Muscle layer of duodenum (tissue), 2 donors: ENCODE measurements at regions not wholly inside any gene's neighbourhood (a gene's known extent, or its start where the extent isn't known, plus 50 kb on each side); places are given as distances from the start of the nearest gene placed in this dataset.

ENCODE experiments used
- H3K27ac ChIP-seq: one replicate; pipeline ENCODE4 v1.7.0; 2013; ENCODE audit warnings: mild to moderate bottlenecking, low read length
- H3K27me3 ChIP-seq: one replicate; pipeline ENCODE4 v1.7.0; 2013; ENCODE audit warnings: low read depth, mild to moderate bottlenecking, control low read depth, low read length
- H3K36me3 ChIP-seq, 2 donors: one replicate each; pipeline ENCODE4 v1.7.0; 2013; ENCODE audit warnings: low read length in 2 of 2, control low read depth in 1 of 2, mild to moderate bottlenecking in 1 of 2; ENCODE audit not compliant: insufficient read depth in 2 of 2, control insufficient read depth in 1 of 2
- H3K4me1 ChIP-seq, 2 donors: one replicate each; pipeline ENCODE4 v1.7.0; 2013; ENCODE audit warnings: low read length in 2 of 2, mild to moderate bottlenecking in 2 of 2, control low read depth in 1 of 2, moderate library complexity in 1 of 2; ENCODE audit not compliant: insufficient read depth in 2 of 2, control insufficient read depth in 1 of 2
- H3K4me3 ChIP-seq, 2 donors: one replicate each; pipeline ENCODE4 v1.7.0; 2013; ENCODE audit warnings: low read length in 2 of 2, low read depth in 1 of 2, mild to moderate bottlenecking in 1 of 2
- H3K9me3 ChIP-seq, 2 donors: one replicate each; pipeline ENCODE4 v1.7.0; 2013; ENCODE audit warnings: low read length in 2 of 2, control low read depth in 1 of 2, mild to moderate bottlenecking in 1 of 2; ENCODE audit not compliant: control insufficient read depth in 1 of 2
- donor health status: healthy.

DNA sequence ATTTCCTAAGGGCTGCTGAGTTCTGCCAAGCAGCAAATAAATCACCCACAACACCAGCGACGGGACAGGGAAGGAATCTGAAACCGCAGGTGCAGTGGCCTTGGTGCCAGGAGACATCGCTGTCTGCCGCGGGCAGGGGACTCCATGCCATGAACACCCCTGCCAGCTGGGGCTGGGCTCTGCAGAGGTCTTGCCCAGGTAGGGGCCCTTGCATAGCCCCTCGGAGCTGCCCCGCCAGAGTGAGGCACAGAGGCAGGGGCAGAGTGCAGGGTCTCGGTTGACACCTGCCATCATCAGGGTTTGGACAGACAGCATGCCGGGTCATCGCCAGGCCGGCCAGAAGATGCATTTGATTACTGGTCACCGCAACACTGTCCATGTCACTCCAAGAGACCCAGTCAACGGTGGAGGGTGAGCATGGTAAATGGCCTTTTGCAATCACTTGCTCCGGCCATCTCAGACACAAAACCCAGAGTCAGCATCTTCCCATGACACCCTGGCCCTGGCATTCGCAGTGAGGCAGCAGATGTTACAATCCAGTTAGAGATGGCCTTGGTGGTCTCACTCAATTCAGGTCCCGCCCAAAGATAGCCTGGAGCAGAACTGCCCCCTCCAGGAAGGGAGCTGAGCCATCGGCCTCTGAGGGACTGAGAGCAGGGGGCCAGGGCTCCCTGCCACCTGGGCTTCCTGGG is 255.4 kb downstream of the NDUFA10 start:
- H3K4me1 ChIP-seq, result no peaks in the 10 kb centered on the region
- H3K9me3 ChIP-seq, result peaks cover 4 to 8% of the 10 kb centered on the region in 2 donors
- H3K4me3 ChIP-seq, result no peak overlapping the region
- no peaks in the 10 kb centered on the region for H3K36me3 ChIP-seq
- no peaks in the 10 kb centered on the region for H3K27me3 ChIP-seq
- no peak overlapping the region for H3K27ac ChIP-seq

GRCh38 chr2:239768907-239769553 is 256.1 kb downstream of the NDUFA10 start:
- Histone ChIP-seq H3K27ac (no peak overlapping the region), H3K4me3 (no peak overlapping the region), H3K9me3 (peaks cover 4 to 8% of the 10 kb centered on the region in 2 donors), H3K27me3 (no peaks in the 10 kb centered on the region), H3K4me1 (no peaks in the 10 kb centered on the region), H3K36me3 (no peaks in the 10 kb centered on the region)

DNA sequence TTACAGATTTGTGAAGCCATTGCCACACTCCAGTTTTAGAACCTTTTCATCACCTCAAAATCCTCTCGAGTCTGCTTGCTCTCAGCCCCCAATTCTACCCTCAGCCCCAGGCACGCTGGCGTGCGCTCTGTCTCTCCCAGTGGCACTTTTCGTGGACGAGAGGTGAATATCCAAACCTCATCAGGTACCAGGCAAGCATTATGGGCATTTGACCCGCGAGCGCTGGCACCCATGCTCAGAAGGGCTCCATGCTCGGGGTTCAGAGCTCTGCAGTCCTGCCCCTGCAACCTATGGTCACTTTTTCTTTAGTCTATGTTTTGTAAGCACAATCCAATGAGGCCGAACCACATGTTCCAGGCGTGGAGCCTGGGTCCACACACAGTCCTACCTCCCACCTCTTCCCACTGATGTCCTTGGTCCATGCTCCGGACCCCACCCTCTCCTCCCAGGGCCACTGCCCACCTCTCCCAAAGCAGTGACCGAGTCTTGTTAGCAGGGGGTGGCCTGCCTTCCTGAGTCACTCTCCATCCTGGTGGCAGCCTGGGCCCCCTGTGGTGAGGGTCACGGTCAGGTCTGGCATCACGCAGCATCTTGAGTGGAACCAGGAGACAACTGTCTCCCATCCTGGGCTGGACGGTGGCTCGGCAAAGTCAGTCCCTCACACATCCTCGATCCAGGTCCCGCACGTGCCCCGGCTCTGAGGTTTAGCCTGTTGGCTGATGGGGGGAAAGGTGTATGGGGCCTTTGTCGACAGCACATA is 256.9 kb downstream of the NDUFA10 start:
- peaks cover 4 to 8% of the 10 kb centered on the region in 2 donors for H3K9me3 ChIP-seq
- H3K4me1 ChIP-seq, result peaks cover 0 to 2% of the 10 kb centered on the region in 2 donors
- no peaks in the 10 kb centered on the region for H3K27me3 ChIP-seq
- no peaks in the 10 kb centered on the region for H3K36me3 ChIP-seq
- H3K27ac ChIP-seq, result no peak overlapping the region
- no peak overlapping the region for H3K4me3 ChIP-seq

DNA sequence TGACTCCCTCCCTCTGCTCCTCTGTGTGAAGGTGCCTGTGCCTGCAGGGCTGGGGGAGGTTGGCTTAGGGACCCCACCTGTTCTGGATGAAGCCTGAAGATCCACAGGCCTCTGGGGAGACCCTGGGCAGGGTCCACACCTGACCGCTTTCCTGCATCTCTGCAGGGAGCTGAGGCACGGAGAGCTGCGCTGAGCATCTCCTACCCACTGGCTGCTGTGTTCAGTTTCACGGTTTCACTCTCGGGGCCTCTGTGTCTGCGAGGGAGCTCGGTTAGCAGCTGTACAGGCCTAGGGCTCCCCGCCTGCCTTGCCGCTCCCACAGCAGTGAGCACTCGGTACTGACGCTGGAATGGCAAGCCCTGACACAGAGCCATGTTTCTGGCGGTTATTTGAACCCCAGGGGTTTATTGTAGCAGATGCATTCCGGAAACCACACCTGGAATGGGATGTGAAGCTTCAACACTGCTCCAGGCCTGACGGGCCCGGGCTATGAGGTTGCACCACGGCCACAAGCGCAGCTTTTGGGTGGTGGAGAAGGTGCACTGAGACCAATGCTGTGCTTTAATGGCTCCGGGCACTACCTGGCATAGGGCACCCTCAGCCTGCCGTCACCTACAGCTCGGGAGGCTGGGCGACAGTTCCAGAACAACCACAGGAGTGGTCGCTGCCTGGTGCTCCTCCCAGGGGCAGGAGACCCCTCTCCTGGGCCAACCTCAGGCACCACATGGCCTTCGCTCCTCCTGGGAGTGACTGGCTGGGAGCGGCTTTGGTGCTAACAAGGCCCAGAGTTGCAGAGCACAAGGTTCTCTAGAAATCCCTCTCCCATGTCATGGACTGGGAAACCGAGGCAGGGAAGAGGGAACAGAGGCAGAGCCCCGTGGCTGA is 257.9 kb downstream of the NDUFA10 start:
- no peaks in the 10 kb centered on the region for H3K27me3 ChIP-seq
- H3K36me3 ChIP-seq, result no peaks in the 10 kb centered on the region
- peaks cover 4 to 8% of the 10 kb centered on the region in 2 donors for H3K9me3 ChIP-seq
- no peak overlapping the region for H3K4me3 ChIP-seq
- peaks cover 0 to 4% of the 10 kb centered on the region in 2 donors for H3K4me1 ChIP-seq
- no peak overlapping the region for H3K27ac ChIP-seq

DNA sequence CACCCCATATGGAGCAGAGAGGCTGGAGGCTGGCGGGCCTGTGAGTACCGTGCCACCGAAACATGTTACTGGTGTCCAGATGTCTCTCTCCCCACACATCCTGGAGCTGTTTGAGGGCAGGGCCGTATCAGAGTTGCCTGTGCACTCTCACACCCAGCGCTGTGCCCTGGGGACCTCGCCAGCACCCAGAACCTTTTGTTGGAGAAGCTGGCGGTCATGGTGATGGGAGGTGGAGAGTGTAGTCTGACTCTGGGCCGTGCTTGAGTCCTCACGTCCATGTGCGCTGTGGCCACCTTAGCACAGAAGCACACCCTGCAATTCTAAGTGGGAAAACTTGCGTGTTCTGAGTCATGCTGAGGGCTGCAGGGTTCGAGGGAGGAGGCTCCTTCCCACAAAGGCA is 259.2 kb downstream of the NDUFA10 start:
- Histone ChIP-seq H3K9me3 (no peaks in the 10 kb centered on the region), H3K36me3 (no peaks in the 10 kb centered on the region), H3K27ac (no peak overlapping the region), H3K4me3 (no peak overlapping the region), H3K4me1 (peaks cover 0 to 4% of the 10 kb centered on the region in 2 donors), H3K27me3 (no peaks in the 10 kb centered on the region)

GRCh38 chr2:239765076-239765845 is 259.9 kb downstream of the NDUFA10 start:
- H3K36me3 ChIP-seq, result no peaks in the 10 kb centered on the region
- H3K27ac ChIP-seq, result no peak overlapping the region
- peaks cover 0 to 6% of the 10 kb centered on the region in 2 donors for H3K9me3 ChIP-seq
- peaks cover 0 to 4% of the 10 kb centered on the region in 2 donors for H3K4me1 ChIP-seq
- H3K4me3 ChIP-seq, result no peak overlapping the region
- H3K27me3 ChIP-seq, result no peaks in the 10 kb centered on the region

DNA sequence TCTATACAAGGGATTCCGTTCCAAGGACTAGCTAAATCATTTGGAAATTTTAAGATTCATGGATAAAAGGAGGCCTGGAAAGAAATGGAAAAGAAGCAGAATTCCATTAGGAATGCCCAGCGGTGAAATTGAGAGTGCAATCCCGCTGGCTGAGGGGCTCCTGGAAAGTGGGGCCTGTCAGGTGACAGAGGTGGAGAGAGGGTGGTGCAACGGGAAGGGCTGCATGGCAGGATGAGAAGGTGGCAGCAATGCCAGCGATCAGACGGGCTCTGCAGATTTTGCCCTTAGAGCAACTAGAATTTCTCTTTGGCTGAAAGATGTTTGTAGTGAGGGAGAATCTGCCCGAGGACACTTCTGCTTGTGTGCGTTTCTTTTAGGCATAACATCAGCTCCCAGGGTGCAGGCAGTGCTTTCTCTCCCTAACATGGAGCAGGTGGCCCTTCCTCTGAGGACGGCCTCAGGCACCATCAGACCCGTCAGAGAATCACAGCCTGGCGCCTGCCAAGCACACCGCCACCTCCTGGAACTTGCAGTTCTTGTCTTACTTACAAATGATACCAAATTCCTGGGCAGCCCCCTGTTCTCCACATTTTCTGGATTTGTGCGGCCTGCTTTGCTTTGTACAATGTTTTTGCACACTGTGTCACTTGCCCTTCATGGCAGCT is 261.6 kb downstream of the NDUFA10 start:
- Histone ChIP-seq H3K27ac (no peak overlapping the region), H3K36me3 (no peaks in the 10 kb centered on the region), H3K9me3 (peaks cover 0 to 8% of the 10 kb centered on the region in 2 donors), H3K4me3 (no peak overlapping the region), H3K4me1 (peaks cover 0 to 4% of the 10 kb centered on the region in 2 donors), H3K27me3 (no peaks in the 10 kb centered on the region)

DNA sequence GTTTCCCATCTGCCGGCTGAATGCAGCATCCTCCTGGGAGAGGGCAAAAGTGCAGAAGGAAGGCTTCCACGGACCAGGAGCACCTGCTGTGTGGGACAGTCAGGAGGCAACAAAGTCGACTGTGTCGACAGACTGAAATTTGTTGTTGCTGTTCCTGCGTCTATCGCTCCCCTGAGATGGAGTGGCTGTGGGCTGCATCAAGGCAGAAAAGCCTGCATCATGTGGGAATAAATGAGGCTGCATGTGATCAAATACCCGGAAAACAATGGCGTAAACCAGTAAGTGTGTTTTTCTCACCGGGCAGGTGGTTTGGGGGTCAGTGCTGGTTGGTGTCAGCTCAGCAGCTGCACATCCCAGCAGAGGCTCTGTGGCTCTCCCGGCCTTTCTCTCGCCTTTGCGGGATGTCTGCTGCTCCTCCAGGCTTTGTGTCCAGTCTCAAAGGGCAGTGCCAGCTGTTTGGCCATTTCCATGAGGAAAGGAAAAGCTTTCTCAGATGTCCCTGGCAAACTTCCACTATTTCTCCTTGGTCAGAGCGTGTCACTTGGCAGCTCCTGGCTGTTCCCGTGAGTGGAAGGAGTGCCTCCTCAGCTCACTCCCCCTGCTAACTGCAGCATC is 262.4 kb downstream of the NDUFA10 start:
- Histone ChIP-seq H3K4me1 (peaks cover 0 to 4% of the 10 kb centered on the region in 2 donors), H3K27ac (no peak overlapping the region), H3K36me3 (no peaks in the 10 kb centered on the region), H3K9me3 (peaks cover 0 to 8% of the 10 kb centered on the region in 2 donors), H3K27me3 (no peaks in the 10 kb centered on the region), H3K4me3 (no peak overlapping the region)

GRCh38 chr2:239762106-239762505 is 263.0 kb downstream of the NDUFA10 start:
- no peak overlapping the region for H3K4me3 ChIP-seq
- peaks cover 0 to 4% of the 10 kb centered on the region in 2 donors for H3K4me1 ChIP-seq
- no peaks in the 10 kb centered on the region for H3K27me3 ChIP-seq
- no peaks in the 10 kb centered on the region for H3K36me3 ChIP-seq
- H3K27ac ChIP-seq, result no peak overlapping the region
- H3K9me3 ChIP-seq, result peaks cover 0 to 8% of the 10 kb centered on the region in 2 donors

DNA sequence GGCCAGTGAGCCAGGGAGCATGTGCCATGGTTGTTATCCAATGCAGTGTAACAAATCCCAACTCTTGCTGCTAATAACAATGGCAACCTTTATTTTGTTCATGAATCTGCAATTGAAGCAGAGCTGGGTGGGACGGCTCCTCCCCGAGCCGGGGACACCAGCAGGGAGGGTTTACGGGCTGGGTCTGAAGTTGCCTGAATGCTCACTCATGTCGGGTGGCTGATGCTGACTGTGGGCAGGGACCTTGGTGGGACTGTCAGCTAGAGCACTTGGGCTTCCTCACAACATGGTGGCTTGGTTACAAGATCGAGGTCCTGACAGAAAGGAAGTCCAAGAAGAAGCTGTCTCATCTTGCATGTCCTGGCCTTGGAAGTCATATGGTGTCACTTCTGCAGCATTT is 264.5 kb downstream of the NDUFA10 start:
- no peak overlapping the region for H3K4me3 ChIP-seq
- no peaks in the 10 kb centered on the region for H3K36me3 ChIP-seq
- peaks cover 0 to 8% of the 10 kb centered on the region in 2 donors for H3K9me3 ChIP-seq
- H3K4me1 ChIP-seq, result peaks cover 0 to 4% of the 10 kb centered on the region in 2 donors
- no peak overlapping the region for H3K27ac ChIP-seq
- H3K27me3 ChIP-seq, result no peaks in the 10 kb centered on the region
